HUES64 (cell line): ENCODE measurements at regions not wholly inside any gene's neighbourhood (a gene's known extent, or its start where the extent isn't known, plus 50 kb on each side); places are given as distances from the start of the nearest gene placed in this dataset.

ENCODE experiments used
- H3K27ac ChIP-seq: 2 replicates; pipeline ENCODE4 v1.7.0; 2013; ENCODE audit warnings: low read depth, low read length, inconsistent platforms
- H3K27me3 ChIP-seq: 2 replicates; pipeline ENCODE4 v1.6.1; 2013; ENCODE audit warnings: mild to moderate bottlenecking, low read length; ENCODE audit not compliant: insufficient read depth
- H3K36me3 ChIP-seq: 2 replicates; pipeline ENCODE4 v1.6.1; 2013; ENCODE audit warnings: mild to moderate bottlenecking, low read length; ENCODE audit not compliant: insufficient read depth
- H3K4me1 ChIP-seq: 2 replicates; pipeline ENCODE4 v1.6.1; 2013; ENCODE audit warnings: mild to moderate bottlenecking, low read length, moderate library complexity; ENCODE audit not compliant: insufficient read depth
- H3K4me3 ChIP-seq: 2 replicates; pipeline ENCODE4 v1.5.1; 2013; ENCODE audit warnings: mild to moderate bottlenecking, low read length, moderate library complexity
- H3K9ac ChIP-seq: 2 replicates; pipeline ENCODE4 v1.6.1; 2013; ENCODE audit warnings: mild to moderate bottlenecking, low read depth, low read length
- H3K9me3 ChIP-seq: 2 replicates; pipeline ENCODE4 v1.6.1; 2013; ENCODE audit warnings: low read depth, low read length; ENCODE audit not compliant: insufficient read depth
- WGBS: fragments of 150-250, 120-280 bp; methylation state at CpG from one replicate; pipeline ENCODE4 v1.1.7; 2013; ENCODE audit warnings: missing lambda C conversion rate; 5-methylcytosine and 5-hydroxymethylcytosine counted together

GRCh38 chr5:33072726-33073125 is 361.6 kb downstream of the NPR3 start:
- no peak overlapping the region for H3K4me3 ChIP-seq
- no peak overlapping the region for H3K27ac ChIP-seq
- no peaks in the 10 kb centered on the region for H3K9me3 ChIP-seq
- no peak overlapping the region for H3K9ac ChIP-seq
- WGBS: 94% methylated on average over 2 of the region's 2 CpGs
- H3K4me1 ChIP-seq: no peaks in the 10 kb centered on the region; the same call in 1 of the 2 replicates
- no peaks in the 10 kb centered on the region for H3K27me3 ChIP-seq
- no peaks in the 10 kb centered on the region for H3K36me3 ChIP-seq

DNA sequence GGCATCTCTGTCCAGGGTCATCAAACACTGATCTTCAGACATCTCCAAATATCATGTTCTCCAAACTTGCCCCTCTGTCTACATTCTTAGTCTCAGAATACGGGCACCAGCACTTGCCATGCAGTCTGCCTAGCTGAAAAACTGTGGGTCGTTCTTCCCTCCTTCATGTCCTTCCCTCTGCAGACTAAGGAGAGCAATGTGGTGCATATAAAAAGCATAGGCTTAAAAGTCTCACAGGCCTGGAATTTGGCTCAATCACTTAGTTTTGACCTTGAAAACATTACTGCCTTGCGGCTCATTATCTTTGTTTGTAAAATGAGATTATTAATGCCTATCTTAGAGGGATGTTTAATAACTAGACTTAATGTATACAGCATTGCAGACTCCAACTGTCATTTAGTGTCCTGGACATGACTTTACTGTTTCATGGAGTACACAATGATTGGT is 362.8 kb downstream of the NPR3 start:
- H3K27ac ChIP-seq: no peak overlapping the region
- 57% methylated on average over 3 of the region's 3 CpGs for WGBS
- H3K4me1 ChIP-seq: no peaks in the 10 kb centered on the region; the same call in 1 of the 2 replicates
- H3K36me3 ChIP-seq: no peaks in the 10 kb centered on the region
- H3K4me3 ChIP-seq: no peak overlapping the region
- no peaks in the 10 kb centered on the region for H3K9me3 ChIP-seq
- H3K27me3 ChIP-seq: no peaks in the 10 kb centered on the region
- H3K9ac ChIP-seq: no peak overlapping the region

DNA sequence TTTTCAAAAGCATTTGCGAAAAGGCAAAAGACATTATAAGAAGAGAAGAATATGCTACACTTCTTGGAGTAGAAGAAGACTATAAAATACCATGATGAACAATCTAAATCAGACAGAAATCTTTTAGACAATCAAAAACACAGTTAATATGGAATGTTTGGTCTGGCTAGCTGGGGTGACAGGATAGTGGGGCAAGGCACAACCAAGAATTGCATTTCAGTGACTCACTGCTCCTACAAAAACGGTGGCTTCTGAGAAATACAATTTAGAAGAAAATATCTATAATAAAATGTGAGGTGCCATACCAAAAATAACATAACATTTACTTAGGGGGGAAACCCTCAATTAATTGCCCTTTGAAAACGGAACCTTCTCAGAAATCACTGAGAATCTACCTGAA is 363.4 kb downstream of the NPR3 start:
- no peak overlapping the region for H3K9ac ChIP-seq
- H3K27ac ChIP-seq: no peak overlapping the region
- no peaks in the 10 kb centered on the region for H3K36me3 ChIP-seq
- WGBS: no CpG with 5 or more reads among the region's 3 CpGs
- H3K4me1 ChIP-seq: no peaks in the 10 kb centered on the region; the same call in 1 of the 2 replicates
- H3K4me3 ChIP-seq: no peak overlapping the region
- no peaks in the 10 kb centered on the region for H3K9me3 ChIP-seq
- no peaks in the 10 kb centered on the region for H3K27me3 ChIP-seq

- Histone ChIP-seq H3K27ac (no peak overlapping the region), H3K4me1 (no peaks in the 10 kb centered on the region; the same call in 1 of the 2 replicates), H3K9ac (no peak overlapping the region), H3K36me3 (no peaks in the 10 kb centered on the region), H3K4me3 (no peak overlapping the region), H3K9me3 (no peaks in the 10 kb centered on the region), H3K27me3 (no peaks in the 10 kb centered on the region)
- WGBS: 67% methylated on average over 2 of the region's 2 CpGs
These were observed 364.6 kb downstream of the NPR3 start for GRCh38 chr5:33075731-33076130.

GRCh38 chr5:33079548-33079947 is 361.2 kb upstream of the TARS1 start:
- Histone ChIP-seq H3K9ac (no peak overlapping the region), H3K9me3 (no peaks in the 10 kb centered on the region), H3K27ac (no peak overlapping the region), H3K4me3 (no peak overlapping the region), H3K4me1 (no peaks in the 10 kb centered on the region; the same call in 1 of the 2 replicates), H3K36me3 (no peaks in the 10 kb centered on the region), H3K27me3 (no peaks in the 10 kb centered on the region)

GRCh38 chr5:33080287-33080686 is 360.5 kb upstream of the TARS1 start:
- Histone ChIP-seq H3K27ac (no peak overlapping the region), H3K4me3 (no peak overlapping the region), H3K36me3 (no peaks in the 10 kb centered on the region), H3K9me3 (no peaks in the 10 kb centered on the region), H3K27me3 (no peaks in the 10 kb centered on the region), H3K4me1 (no peaks in the 10 kb centered on the region; the same call in 1 of the 2 replicates), H3K9ac (no peak overlapping the region)
- 94% methylated on average over 4 of the region's 4 CpGs for WGBS

GRCh38 chr5:33088176-33088575 is 352.6 kb upstream of the TARS1 start:
- H3K4me1 ChIP-seq: 0 out of 2 replicates have a peak, but pooled peaks cover 7% of the 10 kb centered on the region
- H3K9ac ChIP-seq: no peak overlapping the region
- no peaks in the 10 kb centered on the region for H3K9me3 ChIP-seq
- no peaks in the 10 kb centered on the region for H3K36me3 ChIP-seq
- WGBS: 97% methylated on average over 2 of the region's 2 CpGs
- H3K27ac ChIP-seq: no peak overlapping the region
- H3K4me3 ChIP-seq: no peak overlapping the region
- no peaks in the 10 kb centered on the region for H3K27me3 ChIP-seq

DNA sequence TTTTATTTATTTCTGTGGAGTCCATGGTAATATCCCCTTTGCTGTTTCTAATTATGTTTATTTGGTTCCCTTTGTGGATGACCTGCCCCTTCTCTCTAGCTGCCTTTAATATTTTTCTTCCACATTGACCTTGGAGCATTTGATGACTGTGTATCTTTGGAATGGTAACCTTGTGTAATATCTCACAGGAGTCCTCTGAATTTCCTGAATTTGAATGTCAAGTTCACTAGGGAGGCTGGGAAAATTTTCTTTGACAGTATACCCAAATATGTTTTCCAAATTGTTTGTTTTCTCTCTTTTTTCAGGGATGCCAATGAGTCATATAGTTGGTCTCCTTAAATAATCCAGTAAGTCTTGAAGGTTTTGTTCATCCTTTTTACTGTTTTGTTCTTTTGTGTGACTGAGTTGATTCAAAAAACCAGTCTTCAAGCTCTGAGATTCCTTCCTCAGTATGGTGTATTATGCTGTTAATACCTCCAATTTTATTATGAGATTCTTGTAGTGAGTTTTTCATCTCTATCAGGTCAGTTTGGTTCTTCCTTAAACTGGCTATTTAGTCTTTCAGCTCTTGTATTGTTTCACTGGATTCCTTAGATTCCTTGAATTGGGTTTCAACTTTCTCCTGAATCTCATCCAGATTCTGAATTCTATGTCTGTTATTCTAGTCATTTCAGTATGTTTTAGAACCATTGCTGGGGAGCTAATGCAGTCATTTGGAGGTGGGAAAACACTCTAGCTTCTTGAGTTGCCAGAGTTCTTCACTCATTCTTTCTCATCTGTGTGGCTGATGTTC is 349.0 kb upstream of the TARS1 start:
- Histone ChIP-seq H3K36me3 (no peaks in the 10 kb centered on the region), H3K27me3 (no peaks in the 10 kb centered on the region), H3K27ac (no peak overlapping the region), H3K4me3 (no peak overlapping the region), H3K9me3 (no peaks in the 10 kb centered on the region), H3K9ac (no peak overlapping the region), H3K4me1 (0 out of 2 replicates have a peak, but pooled peaks cover 7% of the 10 kb centered on the region)

DNA sequence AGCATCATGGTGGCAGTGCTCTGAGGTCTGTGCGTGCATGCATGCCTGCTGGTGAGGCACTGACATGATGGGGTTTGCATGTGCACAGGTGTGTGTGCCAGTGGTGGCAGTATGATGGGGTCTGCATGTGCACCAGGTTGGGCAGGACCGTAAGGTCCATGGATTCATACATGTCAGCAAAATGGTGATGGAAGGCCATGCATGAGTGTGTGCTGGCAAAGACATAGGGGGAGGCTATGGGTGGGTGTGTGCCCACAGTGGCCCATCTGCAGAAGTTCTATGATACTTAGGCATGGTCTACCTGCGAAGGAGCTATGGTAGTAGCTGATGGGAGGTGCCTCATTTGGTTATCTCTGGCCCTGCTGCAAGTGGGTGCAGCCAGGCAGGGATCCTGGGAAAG is 348.0 kb upstream of the TARS1 start:
- H3K27me3 ChIP-seq: no peaks in the 10 kb centered on the region
- 0 out of 2 replicates have a peak, but pooled peaks cover 7% of the 10 kb centered on the region for H3K4me1 ChIP-seq
- no peak overlapping the region for H3K27ac ChIP-seq
- no peak overlapping the region for H3K4me3 ChIP-seq
- H3K9ac ChIP-seq: no peak overlapping the region
- H3K9me3 ChIP-seq: no peaks in the 10 kb centered on the region
- H3K36me3 ChIP-seq: no peaks in the 10 kb centered on the region
- WGBS: 96% methylated on average over 3 of the region's 3 CpGs

DNA sequence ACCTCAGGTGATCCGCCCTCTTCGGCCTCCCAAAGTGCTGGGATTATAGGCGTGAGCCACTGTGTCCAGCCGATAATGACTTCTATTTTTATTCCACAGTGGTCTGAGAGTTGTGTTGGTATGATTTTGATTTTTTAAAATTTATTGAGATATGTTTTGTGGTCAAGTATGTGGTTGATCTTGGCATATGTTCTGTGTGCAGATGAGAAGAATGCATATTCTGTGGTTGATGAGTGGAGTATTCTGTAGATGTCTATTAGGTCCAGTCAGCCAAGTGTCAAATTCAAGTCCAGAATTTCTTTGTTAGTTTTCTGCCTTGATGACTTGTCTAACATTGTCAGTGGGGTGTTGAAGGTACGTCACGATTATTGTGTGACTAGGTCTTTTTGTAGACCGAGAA is 338.2 kb upstream of the TARS1 start:
- no peak overlapping the region for H3K4me3 ChIP-seq
- H3K9ac ChIP-seq: no peak overlapping the region
- WGBS: 96% methylated on average over 7 of the region's 7 CpGs
- H3K9me3 ChIP-seq: peaks cover 38% of the 10 kb centered on the region
- H3K27me3 ChIP-seq: no peaks in the 10 kb centered on the region
- H3K27ac ChIP-seq: no peak overlapping the region
- H3K4me1 ChIP-seq: no peaks in the 10 kb centered on the region
- no peaks in the 10 kb centered on the region for H3K36me3 ChIP-seq

GRCh38 chr5:33105521-33105941 is 335.2 kb upstream of the TARS1 start:
- H3K36me3 ChIP-seq: no peaks in the 10 kb centered on the region
- no peaks in the 10 kb centered on the region for H3K27me3 ChIP-seq
- H3K4me3 ChIP-seq: no peak overlapping the region
- H3K27ac ChIP-seq: no peak overlapping the region
- 97% methylated on average over 1 of the region's 1 CpG for whole genome bisulfite sequencing
- no peaks in the 10 kb centered on the region for H3K4me1 ChIP-seq
- no peak overlapping the region for H3K9ac ChIP-seq
- H3K9me3 ChIP-seq: peaks cover 52% of the 10 kb centered on the region
